Activated T-cell treated with anti-CD3 and anti-CD28 coated beads, Interleukin-2, amount 50 U/mL, for 72 hours (primary cell): ENCODE measurements at regions not wholly inside any gene's neighbourhood (a gene's known extent, or its start where the extent isn't known, plus 50 kb on each side); places are given as distances from the start of the nearest gene placed in this dataset.

Source experiments
- ATAC-seq, 2 donors: fragments of 150-1000 bp; cut with Tn5 transposase; replicated peaks in 1 of 2; 2 replicates each; pipeline ENCODE4 v1.10.0; 2021; ENCODE audit warnings: moderate library complexity in 2 of 2, mild to moderate bottlenecking in 1 of 2
- DNase-seq, 2 donors: peaks; one replicate each; pipeline ENCODE4 v3.0.0; 2021 to 2022; ENCODE audit warnings: mixed read lengths in 1 of 2
- H3K27ac Mint-ChIP-seq: one replicate; pipeline ENCODE4 v1.8.0; 2022; ENCODE audit warnings: mild to moderate bottlenecking, moderate library complexity, mixed read lengths
- H3K27me3 Mint-ChIP-seq: one replicate; pipeline ENCODE4 v1.8.0; 2022; ENCODE audit warnings: low read depth, mixed read lengths
- H3K36me3 Mint-ChIP-seq, 2 donors: one replicate each; pipeline ENCODE4 v1.8.0; 2022; ENCODE audit warnings: mixed read lengths in 2 of 2, mild to moderate bottlenecking in 1 of 2; ENCODE audit not compliant: insufficient read depth in 2 of 2
- H3K4me1 Mint-ChIP-seq: one replicate; pipeline ENCODE4 v1.8.0; 2022; ENCODE audit warnings: low read depth, mixed read lengths
- H3K4me3 Mint-ChIP-seq, 2 donors: one replicate each; pipeline ENCODE4 v1.8.0; 2022; ENCODE audit warnings: mild to moderate bottlenecking in 2 of 2, mixed read lengths in 2 of 2, moderate library complexity in 2 of 2
- H3K9me3 Mint-ChIP-seq, 2 donors: one replicate each; pipeline ENCODE4 v1.8.0; 2022; ENCODE audit warnings: mixed read lengths in 2 of 2

DNA sequence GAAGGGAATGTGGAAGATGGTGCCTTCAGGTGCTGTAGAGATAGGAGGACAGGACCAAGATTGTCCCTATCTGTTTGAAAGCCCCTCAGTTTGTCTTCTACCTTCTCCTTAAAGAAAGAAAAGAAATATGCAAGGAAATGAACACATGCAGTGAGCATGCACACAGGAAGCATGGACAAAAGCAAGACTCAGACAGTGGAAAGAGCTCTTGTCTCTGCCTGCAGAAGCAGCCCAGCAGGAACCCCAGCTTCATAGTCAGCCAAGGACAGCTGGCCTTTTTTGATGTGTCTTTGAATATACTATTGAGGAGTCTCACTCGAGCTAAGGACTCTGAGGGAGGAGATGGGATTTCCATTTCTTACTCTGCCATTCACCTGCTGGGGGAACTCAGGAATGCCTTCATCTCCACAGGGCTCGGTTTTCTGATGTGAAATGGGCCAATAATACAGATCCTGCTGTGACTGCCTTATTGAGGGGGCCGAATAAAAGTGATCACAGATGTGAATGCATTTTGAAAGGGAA, 132.5 kb upstream of the ADRA1B start:
- H3K36me3 Mint-ChIP-seq, result peaks cover 0 to 2% of the 10 kb centered on the region in 2 donors

DNA sequence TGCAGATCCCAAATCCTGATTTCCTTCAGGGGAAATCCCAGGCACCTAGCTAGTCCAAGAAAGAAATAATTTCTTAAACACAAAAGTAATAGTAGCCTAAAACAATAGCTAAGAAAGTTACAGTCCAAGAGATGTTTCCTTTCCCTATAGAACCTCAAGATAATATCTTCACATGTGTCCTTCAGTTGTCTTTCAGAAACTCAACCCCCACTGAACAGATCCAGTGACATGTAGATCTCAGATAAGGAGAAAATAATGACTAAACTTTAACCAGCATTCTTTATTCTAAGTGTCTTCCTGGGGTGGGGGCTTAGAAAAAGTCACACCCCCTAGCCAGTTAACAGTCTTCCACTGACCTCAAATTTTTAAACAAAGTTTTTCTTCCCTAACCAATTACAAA, 131.3 kb upstream of the ADRA1B start:
- H3K9me3 Mint-ChIP-seq, result peaks cover 0 to 1% of the 10 kb centered on the region in 2 donors
- H3K4me3 Mint-ChIP-seq, result no peak overlapping the region
- no peak for ATAC-seq
- peaks cover 17% of the 10 kb centered on the region for H3K4me1 Mint-ChIP-seq
- peaks cover 75% of the 10 kb centered on the region for H3K27me3 Mint-ChIP-seq
- no peak for DNase-seq
- H3K36me3 Mint-ChIP-seq, result no peaks in the 10 kb centered on the region
- H3K27ac Mint-ChIP-seq, result no peak overlapping the region

More for the DNA sequence above, 132.5 kb upstream of the ADRA1B start:
- Mint-ChIP-seq H3K27me3 (peaks cover 68% of the 10 kb centered on the region), H3K27ac (no peak overlapping the region), H3K4me1 (peaks cover 22% of the 10 kb centered on the region), H3K9me3 (peaks cover 0 to 1% of the 10 kb centered on the region in 2 donors), H3K4me3 (no peak overlapping the region)
- no peak for ATAC-seq
- no peak for DNase-seq

DNA sequence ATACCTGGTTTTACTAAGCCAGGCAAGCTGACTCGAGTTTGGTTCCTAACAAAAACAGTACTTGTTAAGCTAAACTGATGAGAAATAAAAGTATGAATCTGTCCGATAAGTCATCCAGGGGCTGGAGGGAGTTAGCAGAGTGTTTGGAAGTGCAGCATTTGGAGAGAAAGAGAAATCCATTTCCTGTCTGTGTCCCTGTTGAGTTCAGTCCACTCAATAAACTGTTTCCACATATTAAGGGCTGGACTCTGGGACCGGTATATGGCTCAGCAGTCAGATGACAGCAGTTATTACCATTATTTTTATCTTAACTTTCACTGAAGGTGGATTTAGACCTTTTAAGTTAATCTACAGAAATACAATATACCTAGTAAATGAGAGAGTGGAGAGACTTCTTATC, 130.6 kb upstream of the ADRA1B start:
- H3K9me3 Mint-ChIP-seq, result peaks cover 0 to 1% of the 10 kb centered on the region in 2 donors
- DNase-seq, result no peak
- H3K4me3 Mint-ChIP-seq, result no peak overlapping the region
- no peak for ATAC-seq
- no peak overlapping the region for H3K27ac Mint-ChIP-seq
- H3K4me1 Mint-ChIP-seq, result peaks cover 17% of the 10 kb centered on the region
- no peaks in the 10 kb centered on the region for H3K36me3 Mint-ChIP-seq
- peaks cover 77% of the 10 kb centered on the region for H3K27me3 Mint-ChIP-seq

DNA sequence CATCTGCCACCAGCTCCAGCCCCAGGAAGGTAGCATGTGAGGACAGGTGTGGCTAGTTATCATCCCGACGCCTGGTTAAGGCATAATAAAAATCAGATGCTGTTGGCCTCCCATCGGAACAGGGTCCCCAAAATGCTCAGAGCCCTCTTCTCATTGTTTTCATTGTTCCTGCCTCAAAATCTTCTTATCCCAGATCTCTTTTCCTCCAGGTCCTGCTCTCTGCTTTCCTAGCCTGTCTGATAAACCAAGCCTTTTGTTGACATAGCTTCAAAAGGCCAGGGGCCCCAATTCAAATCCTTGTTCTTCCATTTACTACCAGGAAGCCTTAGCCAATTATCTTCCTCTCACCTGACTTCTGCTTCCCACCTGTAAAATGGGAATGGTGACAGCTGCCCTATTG, 130.1 kb upstream of the ADRA1B start:
- no peaks in the 10 kb centered on the region for H3K36me3 Mint-ChIP-seq
- H3K9me3 Mint-ChIP-seq, result no peaks in the 10 kb centered on the region
- no peak overlapping the region for H3K4me3 Mint-ChIP-seq
- ATAC-seq, result no peak
- H3K27me3 Mint-ChIP-seq, result peaks cover 74% of the 10 kb centered on the region
- H3K27ac Mint-ChIP-seq, result no peak overlapping the region
- peaks cover 13% of the 10 kb centered on the region for H3K4me1 Mint-ChIP-seq
- DNase-seq, result no peak

DNA sequence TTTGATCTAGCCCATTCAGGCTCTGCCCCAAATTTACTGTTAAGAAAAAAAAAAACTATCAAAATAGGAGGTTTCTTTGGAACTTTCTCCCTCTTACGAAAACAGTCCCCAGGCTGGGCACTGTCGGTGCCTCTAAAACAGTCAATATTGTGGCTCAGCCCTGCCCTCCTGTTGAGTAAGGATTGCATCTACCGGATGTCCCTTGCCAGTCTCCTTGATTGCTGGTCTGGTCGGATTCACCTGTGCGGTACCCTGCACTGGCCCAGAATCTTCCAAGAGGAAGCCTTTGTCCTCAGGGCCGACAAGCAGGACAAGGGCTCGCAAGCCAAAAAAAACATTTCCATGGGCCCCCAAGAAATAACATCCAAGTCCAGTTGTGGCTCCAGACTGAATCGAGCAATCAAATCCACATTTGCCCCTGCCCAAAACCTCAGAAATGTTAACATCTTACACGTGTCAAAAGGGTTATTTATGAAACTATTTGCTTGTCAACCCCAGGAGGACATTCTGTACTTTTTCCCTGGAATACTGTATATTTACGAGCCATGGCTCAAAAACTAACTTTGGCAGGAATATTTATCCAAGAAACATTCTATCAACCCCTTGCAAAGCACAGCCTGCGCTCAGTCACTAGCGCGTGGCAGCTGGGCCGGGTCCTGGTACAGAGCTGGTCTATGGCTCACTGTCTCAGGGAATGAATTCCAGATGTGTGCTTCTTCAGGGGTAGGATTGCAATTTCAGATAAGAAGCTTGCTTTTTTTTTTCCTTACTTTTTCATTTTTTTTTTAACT, 129.2 kb upstream of the ADRA1B start:
- Mint-ChIP-seq H3K36me3 (no peaks in the 10 kb centered on the region), H3K9me3 (no peaks in the 10 kb centered on the region), H3K4me3 (no peak overlapping the region), H3K27me3 (peaks cover 70% of the 10 kb centered on the region), H3K27ac (no peak overlapping the region), H3K4me1 (peaks cover 4% of the 10 kb centered on the region)
- ATAC-seq (no peak), DNase-seq (no peak)

DNA sequence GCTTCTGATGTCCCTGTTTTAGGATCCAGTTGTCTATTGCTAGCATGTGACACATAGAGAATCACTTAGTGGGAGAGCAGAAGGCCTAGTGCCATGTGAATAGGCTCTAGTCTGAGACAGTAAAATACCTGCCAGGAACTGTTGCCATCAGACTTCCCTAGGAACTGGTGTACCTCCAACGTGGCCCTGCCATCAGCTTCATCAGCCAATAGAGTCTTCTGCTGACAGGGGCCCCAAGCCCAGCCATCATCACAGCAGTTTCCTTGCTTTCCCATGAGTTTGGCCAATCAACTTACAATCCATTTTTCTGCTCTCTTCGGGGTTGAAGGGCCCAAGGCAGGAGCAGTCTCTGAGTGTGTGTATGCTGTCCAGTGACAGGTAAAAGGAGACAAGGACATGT, 128.4 kb upstream of the ADRA1B start:
- ATAC-seq, result no peak
- Mint-ChIP-seq H3K4me3 (no peak overlapping the region), H3K9me3 (no peaks in the 10 kb centered on the region)

DNA sequence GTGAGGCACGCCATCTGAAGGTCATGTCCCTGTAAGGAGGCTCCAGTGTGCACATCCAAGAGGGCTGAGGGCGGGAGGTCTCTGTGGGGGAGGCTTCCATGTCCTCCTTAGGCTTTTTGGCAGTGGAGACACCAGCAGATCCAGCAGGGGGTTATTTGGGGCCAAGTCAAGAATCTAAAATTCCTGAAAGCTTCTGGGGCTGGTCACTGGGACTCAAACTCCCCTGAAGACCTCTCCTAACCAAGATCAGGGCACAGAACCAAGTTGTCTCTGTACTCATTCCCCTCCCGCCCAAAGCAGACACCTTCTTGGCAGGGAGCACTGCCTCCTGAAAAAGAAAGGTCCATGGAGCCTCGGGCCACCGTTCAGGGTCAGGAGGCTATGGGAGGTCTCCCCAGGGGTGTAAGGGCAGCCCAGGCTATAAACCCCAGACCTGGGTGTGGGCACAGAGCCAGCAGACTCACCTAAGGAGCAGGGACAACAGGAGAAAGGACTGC, 127.4 kb upstream of the ADRA1B start:
- no peaks in the 10 kb centered on the region for H3K9me3 Mint-ChIP-seq
- H3K36me3 Mint-ChIP-seq, result no peaks in the 10 kb centered on the region
- no peak overlapping the region for H3K4me3 Mint-ChIP-seq
- H3K27ac Mint-ChIP-seq, result no peak overlapping the region
- H3K27me3 Mint-ChIP-seq, result peaks cover 58% of the 10 kb centered on the region
- ATAC-seq, result no peak
- no peak for DNase-seq
- no peaks in the 10 kb centered on the region for H3K4me1 Mint-ChIP-seq

More for the DNA sequence above, 128.4 kb upstream of the ADRA1B start:
- H3K27me3 Mint-ChIP-seq, result peaks cover 66% of the 10 kb centered on the region
- no peaks in the 10 kb centered on the region for H3K36me3 Mint-ChIP-seq
- no peaks in the 10 kb centered on the region for H3K4me1 Mint-ChIP-seq
- no peak for DNase-seq
- H3K27ac Mint-ChIP-seq, result no peak overlapping the region

DNA sequence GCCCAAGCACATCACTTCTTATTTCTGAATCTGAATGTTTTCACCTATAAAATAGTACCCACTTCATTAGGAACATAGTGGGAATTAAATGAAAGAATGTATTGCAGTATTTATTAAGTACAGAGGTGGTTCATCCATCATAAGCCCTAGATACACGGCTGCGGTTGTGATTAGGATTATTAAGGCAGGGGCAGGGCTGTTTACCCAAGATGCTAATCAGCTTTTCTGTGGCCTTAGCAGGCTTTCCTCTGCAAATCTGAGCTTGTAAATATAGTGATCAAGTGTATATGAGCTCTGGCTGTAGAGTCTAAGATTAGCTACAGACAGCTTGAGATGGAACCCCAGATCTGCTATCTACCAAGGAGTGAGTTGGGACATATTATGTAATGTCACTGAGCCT, 124.1 kb upstream of the ADRA1B start:
- peaks cover 36% of the 10 kb centered on the region for H3K27me3 Mint-ChIP-seq
- H3K36me3 Mint-ChIP-seq, result no peaks in the 10 kb centered on the region
- no peaks in the 10 kb centered on the region for H3K4me1 Mint-ChIP-seq
- no peak overlapping the region for H3K4me3 Mint-ChIP-seq
- ATAC-seq (no peak), DNase-seq (no peak)
- H3K9me3 Mint-ChIP-seq, result peaks cover 0 to 2% of the 10 kb centered on the region in 2 donors
- H3K27ac Mint-ChIP-seq, result no peak overlapping the region

DNA sequence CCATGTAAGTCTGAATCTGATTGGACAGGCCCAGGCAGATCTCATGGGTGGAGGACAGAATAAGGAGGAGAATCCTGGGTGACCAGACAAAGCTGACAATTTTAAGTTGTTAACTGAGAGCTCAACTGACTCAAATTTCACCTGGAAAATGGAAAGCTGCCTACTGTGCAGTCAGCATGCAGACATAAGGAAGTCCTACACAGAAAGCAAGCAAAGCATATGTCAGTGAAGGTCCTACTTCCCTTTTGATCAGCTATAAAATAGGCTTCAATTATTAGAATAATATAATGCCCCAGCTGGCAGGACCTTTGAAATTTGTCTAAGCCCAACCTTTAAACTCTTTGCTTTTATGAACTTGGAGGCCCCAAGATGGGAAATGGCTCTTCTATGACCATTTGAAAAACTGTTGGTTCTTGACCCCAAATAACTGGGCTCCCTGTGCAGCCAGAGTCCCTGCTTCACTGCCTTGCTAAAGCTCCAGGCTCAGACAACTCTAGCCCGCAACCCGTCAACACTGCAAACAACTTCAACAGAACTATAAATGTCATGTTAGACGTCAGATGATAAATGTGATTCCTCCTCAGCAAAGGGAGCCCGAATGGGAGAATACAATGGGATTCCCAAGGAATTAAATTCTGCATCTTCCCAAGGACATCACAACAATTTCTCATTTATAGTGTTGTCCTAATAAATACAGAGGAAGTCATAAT, 118.9 kb upstream of the ADRA1B start:
- Mint-ChIP-seq H3K27me3 (peaks cover 26% of the 10 kb centered on the region), H3K27ac (no peak overlapping the region), H3K4me3 (no peak overlapping the region), H3K9me3 (peaks cover 0 to 2% of the 10 kb centered on the region in 2 donors), H3K36me3 (no peaks in the 10 kb centered on the region), H3K4me1 (no peaks in the 10 kb centered on the region)
- no peak for DNase-seq
- no peak for ATAC-seq

DNA sequence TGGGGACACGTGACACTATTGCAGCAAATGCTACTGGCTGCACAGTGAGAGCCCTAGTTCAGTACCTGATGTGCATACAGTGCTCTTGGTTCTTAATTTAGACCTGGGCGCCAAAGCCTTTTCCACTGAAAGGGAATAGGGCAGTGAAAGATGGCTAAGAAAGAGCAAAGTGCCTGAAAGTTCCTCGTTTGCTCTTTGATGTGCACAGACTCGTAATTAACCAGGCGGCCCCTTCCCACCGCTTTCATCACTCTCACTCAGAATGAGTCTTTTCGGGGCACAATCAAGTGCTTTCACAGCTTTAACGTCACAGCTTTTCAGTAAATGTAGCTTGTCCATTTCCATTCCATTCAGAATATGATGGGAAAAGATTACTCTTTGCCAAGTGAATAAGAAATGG, 116.6 kb upstream of the ADRA1B start:
- H3K4me1 Mint-ChIP-seq, result no peaks in the 10 kb centered on the region
- H3K36me3 Mint-ChIP-seq, result no peaks in the 10 kb centered on the region
- H3K27me3 Mint-ChIP-seq, result peaks cover 46% of the 10 kb centered on the region
- no peak overlapping the region for H3K4me3 Mint-ChIP-seq
- H3K27ac Mint-ChIP-seq, result no peak overlapping the region
- no peak for ATAC-seq
- H3K9me3 Mint-ChIP-seq, result peaks cover 2% of the 10 kb centered on the region in 2 donors
- DNase-seq, result no peak

DNA sequence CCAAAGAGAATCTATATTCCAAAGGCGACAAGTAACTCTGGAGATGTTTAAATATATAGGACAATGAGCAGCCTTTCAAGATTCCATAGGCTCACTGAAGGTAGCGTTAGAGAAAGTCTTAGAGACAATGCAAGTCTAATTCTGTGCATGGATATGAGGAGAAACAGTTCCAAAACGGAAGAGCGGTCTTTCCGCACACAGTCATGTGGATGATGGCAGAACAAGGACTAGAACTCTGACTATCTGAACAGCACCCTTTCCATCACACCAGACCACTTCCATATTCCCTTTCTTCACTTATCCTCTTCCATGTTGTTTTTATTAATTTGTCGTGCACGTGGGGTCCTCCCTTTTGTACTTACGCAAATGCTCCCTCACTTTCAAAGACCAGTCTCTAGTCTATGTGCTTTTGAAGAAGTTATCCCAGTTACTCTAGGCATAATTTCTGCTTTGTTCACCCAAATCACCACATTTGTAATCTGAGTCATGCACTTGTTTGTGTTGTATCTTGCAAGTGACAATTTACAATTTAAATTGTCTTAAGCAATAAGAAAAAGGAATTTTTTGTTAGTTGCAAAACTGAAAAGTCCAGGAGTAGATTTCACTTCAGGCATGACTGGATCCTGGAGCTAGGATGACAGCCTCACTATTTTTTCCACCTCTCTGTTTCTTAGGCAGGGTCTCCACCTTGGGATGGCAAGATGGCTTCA, 116.0 kb upstream of the ADRA1B start:
- ATAC-seq (no peak), DNase-seq (no peak)
- peaks cover 52% of the 10 kb centered on the region for H3K27me3 Mint-ChIP-seq
- H3K27ac Mint-ChIP-seq, result no peak overlapping the region
- no peaks in the 10 kb centered on the region for H3K36me3 Mint-ChIP-seq
- peaks cover 2% of the 10 kb centered on the region in 2 donors for H3K9me3 Mint-ChIP-seq
- H3K4me3 Mint-ChIP-seq, result no peak overlapping the region
- H3K4me1 Mint-ChIP-seq, result no peaks in the 10 kb centered on the region

DNA sequence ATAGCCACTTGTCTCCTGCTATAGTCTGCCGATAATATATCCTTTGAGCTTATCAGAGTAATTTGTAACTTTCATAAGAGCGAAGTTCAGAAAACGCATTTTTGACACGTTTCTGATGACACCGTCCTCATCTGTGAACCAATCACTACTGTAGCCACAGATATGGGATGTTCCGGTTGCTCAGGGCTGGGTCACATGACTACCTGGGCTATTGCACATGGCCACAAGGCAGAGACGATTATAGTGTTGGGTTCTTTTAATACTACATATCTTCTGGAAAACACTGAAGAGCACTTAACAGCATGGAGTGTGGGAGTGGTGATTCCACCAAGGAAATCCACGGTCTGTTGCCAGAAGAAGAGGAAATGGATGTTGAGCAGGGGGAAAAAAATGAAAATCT, 115.0 kb upstream of the ADRA1B start:
- H3K4me3 Mint-ChIP-seq, result no peak overlapping the region
- ATAC-seq (no peak), DNase-seq (no peak)
- H3K27ac Mint-ChIP-seq, result no peak overlapping the region
- H3K36me3 Mint-ChIP-seq, result peaks cover 0 to under 1% of the 10 kb centered on the region in 2 donors
- H3K27me3 Mint-ChIP-seq, result peaks cover 57% of the 10 kb centered on the region
- no peaks in the 10 kb centered on the region for H3K4me1 Mint-ChIP-seq
- peaks cover 2% of the 10 kb centered on the region in 2 donors for H3K9me3 Mint-ChIP-seq

DNA sequence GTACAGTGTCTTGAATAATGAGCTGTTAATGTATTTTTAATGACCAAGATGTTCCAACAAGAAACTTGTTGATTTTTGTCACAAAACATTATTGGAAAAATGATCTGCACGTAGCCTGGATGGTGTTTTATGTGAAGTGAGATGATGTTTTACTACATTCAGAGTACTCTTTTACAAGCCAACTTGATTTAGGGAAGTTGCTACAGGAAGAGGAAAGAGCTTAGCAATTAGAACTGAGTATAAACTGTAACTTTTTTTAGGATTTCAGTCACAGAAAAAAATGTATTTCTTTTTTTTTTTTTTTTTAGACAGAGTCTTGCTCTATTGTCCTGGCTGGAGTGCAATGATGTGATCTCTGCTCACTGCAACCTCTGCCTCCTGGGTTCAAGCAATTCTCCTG, 113.6 kb upstream of the ADRA1B start:
- H3K27me3 Mint-ChIP-seq, result peaks cover 57% of the 10 kb centered on the region
- H3K36me3 Mint-ChIP-seq, result peaks cover 0 to 8% of the 10 kb centered on the region in 2 donors
- no peak for DNase-seq
- H3K4me1 Mint-ChIP-seq, result no peaks in the 10 kb centered on the region
- no peak overlapping the region for H3K4me3 Mint-ChIP-seq
- peaks cover 6 to 8% of the 10 kb centered on the region in 2 donors for H3K9me3 Mint-ChIP-seq
- H3K27ac Mint-ChIP-seq, result no peak overlapping the region
- ATAC-seq, result no peak
